ENCODE measurements at regions not wholly inside any gene's neighbourhood (a gene's known extent, or its start where the extent isn't known, plus 50 kb on each side); places are given as distances from the start of the nearest gene placed in this dataset.
A peak's percentile ranks its signal among the peaks of the same experiment; 100 is the strongest.

DNA sequence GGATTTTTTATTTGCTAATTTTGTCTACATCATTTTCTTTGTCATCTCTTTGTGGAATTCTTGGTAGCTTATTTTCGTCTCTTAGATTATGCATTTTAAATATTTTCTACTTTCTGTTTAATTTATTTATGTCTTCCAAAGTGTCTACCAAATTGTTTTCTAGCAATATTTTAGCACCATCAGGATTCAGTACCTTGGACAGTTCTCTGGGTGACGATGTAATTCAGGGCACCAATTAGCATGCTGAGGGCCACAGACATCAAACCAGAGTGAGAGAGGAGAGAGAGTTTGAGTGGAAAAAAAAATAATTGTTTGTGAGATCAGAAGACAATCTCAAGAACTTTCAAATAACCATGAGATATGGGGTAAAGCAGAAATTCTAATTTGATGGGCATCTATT is 169.8 kb upstream of the CXADR start:
- Histone ChIP-seq H3K79me2 (replicated peaks; ENCODE audit: insufficient read depth) (no peaks in the 10 kb centered on the region), H3K4me1 (ENCODE audit: insufficient read depth) (no peaks in the 10 kb centered on the region), H3K36me3 (ENCODE audit: insufficient read depth) (no peaks in the 10 kb centered on the region), H3F3A (replicated peaks; ENCODE audit: low read depth) (no peaks in the 10 kb centered on the region), H3K4me3 (no peak overlapping the region), H3K4me2 (no peak overlapping the region), H3K9me2 (ENCODE audit: insufficient read depth) (no peaks in the 10 kb centered on the region; the same call in 1 of the 2 replicates), H2AFZ (no peak overlapping the region), H3K27me3 (ENCODE audit: insufficient read depth) (no peaks in the 10 kb centered on the region), H3K27ac (ENCODE audit: low read depth) (no peak overlapping the region), H4K20me1 (replicated peaks; ENCODE audit: insufficient read depth) (no peaks in the 10 kb centered on the region)
- Mint-ChIP-seq H3K36me3 (ENCODE audit: low read depth) (peaks cover 5% of the 10 kb centered on the region; the same call in 2 of the 3 replicates), H3K27me3 (ENCODE audit: insufficient read depth, low read depth, poor library complexity) (no peaks in the 10 kb centered on the region), H3K27ac (no peak overlapping the region), H3K9me3 (peaks cover 11% of the 10 kb centered on the region; the same call in 2 of the 3 replicates), H3K4me3 (no peak overlapping the region), H3K4me1 (no peaks in the 10 kb centered on the region)
- DNase-seq (ENCODE audit: low spot score) (peak; percentile 61), ATAC-seq (no peak; the same call in 2 of the 3 replicates)
- no peak for TF ChIP-seq POLR2AphosphoS5 (IDR thresholded peaks at IDR 0.05; ENCODE audit: low read depth)
- TF ChIP-seq, protein P1, sequence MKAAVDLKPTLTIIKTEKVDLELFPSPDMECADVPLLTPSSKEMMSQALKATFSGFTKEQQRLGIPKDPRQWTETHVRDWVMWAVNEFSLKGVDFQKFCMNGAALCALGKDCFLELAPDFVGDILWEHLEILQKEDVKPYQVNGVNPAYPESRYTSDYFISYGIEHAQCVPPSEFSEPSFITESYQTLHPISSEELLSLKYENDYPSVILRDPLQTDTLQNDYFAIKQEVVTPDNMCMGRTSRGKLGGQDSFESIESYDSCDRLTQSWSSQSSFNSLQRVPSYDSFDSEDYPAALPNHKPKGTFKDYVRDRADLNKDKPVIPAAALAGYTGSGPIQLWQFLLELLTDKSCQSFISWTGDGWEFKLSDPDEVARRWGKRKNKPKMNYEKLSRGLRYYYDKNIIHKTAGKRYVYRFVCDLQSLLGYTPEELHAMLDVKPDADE (IDR thresholded peaks at IDR 0.05): no peak
- TF ChIP-seq, protein P2, sequence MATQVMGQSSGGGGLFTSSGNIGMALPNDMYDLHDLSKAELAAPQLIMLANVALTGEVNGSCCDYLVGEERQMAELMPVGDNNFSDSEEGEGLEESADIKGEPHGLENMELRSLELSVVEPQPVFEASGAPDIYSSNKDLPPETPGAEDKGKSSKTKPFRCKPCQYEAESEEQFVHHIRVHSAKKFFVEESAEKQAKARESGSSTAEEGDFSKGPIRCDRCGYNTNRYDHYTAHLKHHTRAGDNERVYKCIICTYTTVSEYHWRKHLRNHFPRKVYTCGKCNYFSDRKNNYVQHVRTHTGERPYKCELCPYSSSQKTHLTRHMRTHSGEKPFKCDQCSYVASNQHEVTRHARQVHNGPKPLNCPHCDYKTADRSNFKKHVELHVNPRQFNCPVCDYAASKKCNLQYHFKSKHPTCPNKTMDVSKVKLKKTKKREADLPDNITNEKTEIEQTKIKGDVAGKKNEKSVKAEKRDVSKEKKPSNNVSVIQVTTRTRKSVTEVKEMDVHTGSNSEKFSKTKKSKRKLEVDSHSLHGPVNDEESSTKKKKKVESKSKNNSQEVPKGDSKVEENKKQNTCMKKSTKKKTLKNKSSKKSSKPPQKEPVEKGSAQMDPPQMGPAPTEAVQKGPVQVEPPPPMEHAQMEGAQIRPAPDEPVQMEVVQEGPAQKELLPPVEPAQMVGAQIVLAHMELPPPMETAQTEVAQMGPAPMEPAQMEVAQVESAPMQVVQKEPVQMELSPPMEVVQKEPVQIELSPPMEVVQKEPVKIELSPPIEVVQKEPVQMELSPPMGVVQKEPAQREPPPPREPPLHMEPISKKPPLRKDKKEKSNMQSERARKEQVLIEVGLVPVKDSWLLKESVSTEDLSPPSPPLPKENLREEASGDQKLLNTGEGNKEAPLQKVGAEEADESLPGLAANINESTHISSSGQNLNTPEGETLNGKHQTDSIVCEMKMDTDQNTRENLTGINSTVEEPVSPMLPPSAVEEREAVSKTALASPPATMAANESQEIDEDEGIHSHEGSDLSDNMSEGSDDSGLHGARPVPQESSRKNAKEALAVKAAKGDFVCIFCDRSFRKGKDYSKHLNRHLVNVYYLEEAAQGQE (IDR thresholded peaks at IDR 0.05; ENCODE audit: unreplicated experiment): peak; percentile 80
- TF ChIP-seq, protein P3, sequence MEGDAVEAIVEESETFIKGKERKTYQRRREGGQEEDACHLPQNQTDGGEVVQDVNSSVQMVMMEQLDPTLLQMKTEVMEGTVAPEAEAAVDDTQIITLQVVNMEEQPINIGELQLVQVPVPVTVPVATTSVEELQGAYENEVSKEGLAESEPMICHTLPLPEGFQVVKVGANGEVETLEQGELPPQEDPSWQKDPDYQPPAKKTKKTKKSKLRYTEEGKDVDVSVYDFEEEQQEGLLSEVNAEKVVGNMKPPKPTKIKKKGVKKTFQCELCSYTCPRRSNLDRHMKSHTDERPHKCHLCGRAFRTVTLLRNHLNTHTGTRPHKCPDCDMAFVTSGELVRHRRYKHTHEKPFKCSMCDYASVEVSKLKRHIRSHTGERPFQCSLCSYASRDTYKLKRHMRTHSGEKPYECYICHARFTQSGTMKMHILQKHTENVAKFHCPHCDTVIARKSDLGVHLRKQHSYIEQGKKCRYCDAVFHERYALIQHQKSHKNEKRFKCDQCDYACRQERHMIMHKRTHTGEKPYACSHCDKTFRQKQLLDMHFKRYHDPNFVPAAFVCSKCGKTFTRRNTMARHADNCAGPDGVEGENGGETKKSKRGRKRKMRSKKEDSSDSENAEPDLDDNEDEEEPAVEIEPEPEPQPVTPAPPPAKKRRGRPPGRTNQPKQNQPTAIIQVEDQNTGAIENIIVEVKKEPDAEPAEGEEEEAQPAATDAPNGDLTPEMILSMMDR (conservative IDR thresholded peaks at IDR 0.05; ENCODE audit: low read depth in 2 of 2): no peak
- no peak for TF ChIP-seq ZNF331 (CRISPR knock-in tag; IDR thresholded peaks at IDR 0.05; ENCODE audit: low read depth)
- TF ChIP-seq NANOG (IDR thresholded peaks at IDR 0.05; ENCODE audit: borderline replicate concordance): no peak
- peak; percentile 79 for TF ChIP-seq CREB1 (CRISPR knock-in tag; IDR thresholded peaks at IDR 0.05; ENCODE audit: low read depth)
- TF ChIP-seq EZH2 (IDR thresholded peaks at IDR 0.05; ENCODE audit: low read depth, unreplicated experiment): no peak
- TF ChIP-seq STAT1 (IDR thresholded peaks at IDR 0.05; ENCODE audit: unreplicated experiment): no peak
- TF ChIP-seq JUNB (IDR thresholded peaks at IDR 0.05; ENCODE audit: unreplicated experiment): no peak
- TF ChIP-seq, protein P4, sequence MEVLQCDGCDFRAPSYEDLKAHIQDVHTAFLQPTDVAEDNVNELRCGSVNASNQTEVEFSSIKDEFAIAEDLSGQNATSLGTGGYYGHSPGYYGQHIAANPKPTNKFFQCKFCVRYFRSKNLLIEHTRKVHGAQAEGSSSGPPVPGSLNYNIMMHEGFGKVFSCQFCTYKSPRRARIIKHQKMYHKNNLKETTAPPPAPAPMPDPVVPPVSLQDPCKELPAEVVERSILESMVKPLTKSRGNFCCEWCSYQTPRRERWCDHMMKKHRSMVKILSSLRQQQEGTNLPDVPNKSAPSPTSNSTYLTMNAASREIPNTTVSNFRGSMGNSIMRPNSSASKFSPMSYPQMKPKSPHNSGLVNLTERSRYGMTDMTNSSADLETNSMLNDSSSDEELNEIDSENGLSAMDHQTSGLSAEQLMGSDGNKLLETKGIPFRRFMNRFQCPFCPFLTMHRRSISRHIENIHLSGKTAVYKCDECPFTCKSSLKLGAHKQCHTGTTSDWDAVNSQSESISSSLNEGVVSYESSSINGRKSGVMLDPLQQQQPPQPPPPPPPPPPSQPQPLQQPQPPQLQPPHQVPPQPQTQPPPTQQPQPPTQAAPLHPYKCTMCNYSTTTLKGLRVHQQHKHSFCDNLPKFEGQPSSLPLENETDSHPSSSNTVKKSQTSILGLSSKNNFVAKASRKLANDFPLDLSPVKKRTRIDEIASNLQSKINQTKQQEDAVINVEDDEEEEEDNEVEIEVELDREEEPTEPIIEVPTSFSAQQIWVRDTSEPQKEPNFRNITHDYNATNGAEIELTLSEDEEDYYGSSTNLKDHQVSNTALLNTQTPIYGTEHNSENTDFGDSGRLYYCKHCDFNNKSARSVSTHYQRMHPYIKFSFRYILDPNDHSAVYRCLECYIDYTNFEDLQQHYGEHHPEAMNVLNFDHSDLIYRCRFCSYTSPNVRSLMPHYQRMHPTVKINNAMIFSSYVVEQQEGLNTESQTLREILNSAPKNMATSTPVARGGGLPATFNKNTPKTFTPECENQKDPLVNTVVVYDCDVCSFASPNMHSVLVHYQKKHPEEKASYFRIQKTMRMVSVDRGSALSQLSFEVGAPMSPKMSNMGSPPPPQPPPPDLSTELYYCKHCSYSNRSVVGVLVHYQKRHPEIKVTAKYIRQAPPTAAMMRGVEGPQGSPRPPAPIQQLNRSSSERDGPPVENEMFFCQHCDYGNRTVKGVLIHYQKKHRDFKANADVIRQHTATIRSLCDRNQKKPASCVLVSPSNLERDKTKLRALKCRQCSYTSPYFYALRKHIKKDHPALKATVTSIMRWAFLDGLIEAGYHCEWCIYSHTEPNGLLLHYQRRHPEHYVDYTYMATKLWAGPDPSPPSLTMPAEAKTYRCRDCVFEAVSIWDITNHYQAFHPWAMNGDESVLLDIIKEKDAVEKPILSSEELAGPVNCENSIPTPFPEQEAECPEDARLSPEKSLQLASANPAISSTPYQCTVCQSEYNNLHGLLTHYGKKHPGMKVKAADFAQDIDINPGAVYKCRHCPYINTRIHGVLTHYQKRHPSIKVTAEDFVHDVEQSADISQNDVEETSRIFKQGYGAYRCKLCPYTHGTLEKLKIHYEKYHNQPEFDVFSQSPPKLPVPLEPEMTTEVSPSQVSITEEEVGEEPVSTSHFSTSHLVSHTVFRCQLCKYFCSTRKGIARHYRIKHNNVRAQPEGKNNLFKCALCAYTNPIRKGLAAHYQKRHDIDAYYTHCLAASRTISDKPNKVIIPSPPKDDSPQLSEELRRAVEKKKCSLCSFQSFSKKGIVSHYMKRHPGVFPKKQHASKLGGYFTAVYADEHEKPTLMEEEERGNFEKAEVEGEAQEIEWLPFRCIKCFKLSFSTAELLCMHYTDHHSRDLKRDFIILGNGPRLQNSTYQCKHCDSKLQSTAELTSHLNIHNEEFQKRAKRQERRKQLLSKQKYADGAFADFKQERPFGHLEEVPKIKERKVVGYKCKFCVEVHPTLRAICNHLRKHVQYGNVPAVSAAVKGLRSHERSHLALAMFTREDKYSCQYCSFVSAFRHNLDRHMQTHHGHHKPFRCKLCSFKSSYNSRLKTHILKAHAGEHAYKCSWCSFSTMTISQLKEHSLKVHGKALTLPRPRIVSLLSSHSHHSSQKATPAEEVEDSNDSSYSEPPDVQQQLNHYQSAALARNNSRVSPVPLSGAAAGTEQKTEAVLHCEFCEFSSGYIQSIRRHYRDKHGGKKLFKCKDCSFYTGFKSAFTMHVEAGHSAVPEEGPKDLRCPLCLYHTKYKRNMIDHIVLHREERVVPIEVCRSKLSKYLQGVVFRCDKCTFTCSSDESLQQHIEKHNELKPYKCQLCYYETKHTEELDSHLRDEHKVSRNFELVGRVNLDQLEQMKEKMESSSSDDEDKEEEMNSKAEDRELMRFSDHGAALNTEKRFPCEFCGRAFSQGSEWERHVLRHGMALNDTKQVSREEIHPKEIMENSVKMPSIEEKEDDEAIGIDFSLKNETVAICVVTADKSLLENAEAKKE (CRISPR knock-in tag; IDR thresholded peaks at IDR 0.05): no peak
- TF ChIP-seq ZNF114 (CRISPR knock-in tag; IDR thresholded peaks at IDR 0.05): no peak
- TF ChIP-seq EZH2phosphoT487 (IDR thresholded peaks at IDR 0.05; ENCODE audit: unreplicated experiment): no peak

Measured in GM23338 (cell line).